C1 segment of cervical spinal cord (tissue), 14 donors: ENCODE measurements at regions not wholly inside any gene's neighbourhood (a gene's known extent, or its start where the extent isn't known, plus 50 kb on each side); places are given as distances from the start of the nearest gene placed in this dataset.

ENCODE experiments used
- DNase-seq, 14 donors: peaks; one replicate each; lab custom pipeline; 2025; lab: John Stamatoyannopoulos, UW

DNA sequence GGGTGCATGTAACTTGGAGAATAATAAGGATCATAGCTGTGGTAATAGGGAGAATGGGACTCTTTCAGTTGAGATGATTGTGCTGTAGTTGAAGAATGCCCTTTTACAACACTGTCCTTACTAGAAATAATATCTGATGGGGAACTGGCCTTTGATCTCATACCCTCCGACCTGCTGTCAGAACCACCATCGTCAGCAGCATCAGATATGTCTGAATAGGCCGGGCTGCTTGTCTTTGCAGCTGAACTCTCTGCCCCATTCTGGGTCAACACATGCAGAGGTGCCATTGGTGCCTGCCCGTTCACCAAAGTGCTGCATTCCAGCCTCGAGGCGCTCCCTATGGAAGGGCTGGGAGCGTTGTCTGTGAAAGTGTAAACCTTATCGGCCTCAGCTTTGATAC lies 99.1 kb downstream of the ZNF608 start:
- no peak for DNase-seq

DNA sequence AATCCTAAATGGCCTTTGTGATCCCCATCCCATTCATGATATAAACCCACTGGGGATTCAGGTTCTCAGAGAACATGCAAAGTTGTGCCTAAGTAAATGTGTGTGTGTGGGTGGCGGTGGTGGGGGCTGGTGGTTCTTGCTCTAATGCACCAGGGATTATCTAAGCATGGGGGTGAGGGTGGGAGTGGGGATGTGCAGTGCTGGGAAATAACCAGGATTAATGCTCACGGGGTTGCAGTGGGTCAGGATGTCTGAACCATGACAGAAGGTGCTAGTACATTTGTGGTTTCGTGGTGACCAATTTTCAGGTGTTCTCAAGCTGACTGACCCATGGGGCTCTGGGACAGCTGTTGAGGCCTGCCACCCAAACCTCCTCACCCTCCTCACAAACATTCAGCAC lies 101.0 kb downstream of the ZNF608 start:
- DNase-seq = no peak

DNA sequence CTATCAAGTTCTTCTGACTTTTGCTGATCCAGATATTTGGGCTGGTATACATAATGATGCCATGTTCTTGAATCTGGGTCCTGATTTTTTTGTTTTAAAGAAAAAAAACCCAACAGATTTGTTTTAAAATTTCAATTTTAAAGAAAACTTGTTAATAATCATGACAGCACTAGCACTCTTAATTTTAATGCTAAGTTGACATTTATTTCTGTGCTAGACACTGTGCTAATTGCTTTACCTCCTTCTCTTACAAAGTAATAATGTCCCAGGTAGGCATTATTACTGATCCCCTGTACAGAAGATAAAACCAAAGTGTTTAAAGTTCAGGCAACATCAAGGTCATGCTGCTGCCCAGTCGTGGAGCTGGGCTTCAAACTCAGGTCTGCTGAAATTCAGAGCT lies 101.9 kb downstream of the ZNF608 start:
- no peak for DNase-seq

DNA sequence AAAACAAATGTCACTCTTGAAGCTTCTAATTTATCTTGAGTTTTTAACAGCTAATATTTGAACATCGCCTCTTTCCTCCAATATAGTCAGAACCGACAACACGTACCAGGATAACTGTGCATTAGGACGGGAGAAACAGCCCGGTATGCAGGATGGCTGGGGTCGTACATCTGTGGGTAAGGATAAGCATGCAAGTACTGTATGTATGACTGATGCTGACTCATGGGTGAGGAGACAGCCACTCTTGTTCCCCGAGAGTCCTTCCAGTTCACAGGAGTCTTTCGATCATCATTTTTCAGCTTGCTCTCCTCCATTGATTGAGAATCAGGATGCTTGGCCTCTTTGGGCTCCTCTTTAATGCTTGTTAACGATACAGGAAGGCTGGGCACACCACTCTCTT lies 102.3 kb downstream of the ZNF608 start:
- DNase-seq = no peak

DNA sequence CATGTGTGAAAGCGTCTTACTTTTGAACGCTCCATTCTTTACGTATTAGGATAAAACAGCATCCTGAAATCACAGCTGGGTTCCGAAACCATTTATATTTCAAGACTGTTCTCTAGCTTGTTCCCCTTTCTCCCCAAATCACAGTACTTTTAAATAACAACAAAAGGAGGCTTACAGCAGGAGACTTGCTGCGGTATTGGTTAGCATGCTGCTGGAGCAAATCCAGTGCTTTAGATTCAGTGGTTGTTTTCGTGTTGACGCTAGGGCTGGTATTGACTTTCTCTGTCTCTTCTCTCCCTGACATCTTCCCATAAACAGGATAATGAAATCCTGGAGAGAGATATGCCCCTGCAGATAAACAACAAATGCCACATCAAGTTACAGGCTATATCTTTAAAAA lies 103.1 kb downstream of the ZNF608 start:
- no peak for DNase-seq

DNA sequence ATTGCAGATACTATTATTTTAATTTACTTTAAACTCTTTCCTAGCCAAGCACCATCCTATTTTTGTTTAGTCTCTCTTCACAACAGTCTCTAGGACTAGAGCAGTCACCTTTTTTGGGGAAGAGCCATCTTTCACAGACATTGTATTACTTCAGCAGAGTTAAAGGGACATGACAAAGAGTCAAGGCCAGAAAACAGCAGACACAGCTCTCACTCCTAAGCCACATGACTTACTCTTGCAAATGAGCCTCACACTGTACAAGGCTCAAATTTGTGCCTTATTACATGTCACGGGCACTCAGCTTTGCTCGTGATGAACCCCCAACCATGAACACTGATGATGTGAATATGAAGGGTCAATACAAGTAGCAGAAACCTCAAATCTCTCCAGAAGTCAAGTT lies 104.3 kb downstream of the ZNF608 start:
- DNase-seq = no peak

DNA sequence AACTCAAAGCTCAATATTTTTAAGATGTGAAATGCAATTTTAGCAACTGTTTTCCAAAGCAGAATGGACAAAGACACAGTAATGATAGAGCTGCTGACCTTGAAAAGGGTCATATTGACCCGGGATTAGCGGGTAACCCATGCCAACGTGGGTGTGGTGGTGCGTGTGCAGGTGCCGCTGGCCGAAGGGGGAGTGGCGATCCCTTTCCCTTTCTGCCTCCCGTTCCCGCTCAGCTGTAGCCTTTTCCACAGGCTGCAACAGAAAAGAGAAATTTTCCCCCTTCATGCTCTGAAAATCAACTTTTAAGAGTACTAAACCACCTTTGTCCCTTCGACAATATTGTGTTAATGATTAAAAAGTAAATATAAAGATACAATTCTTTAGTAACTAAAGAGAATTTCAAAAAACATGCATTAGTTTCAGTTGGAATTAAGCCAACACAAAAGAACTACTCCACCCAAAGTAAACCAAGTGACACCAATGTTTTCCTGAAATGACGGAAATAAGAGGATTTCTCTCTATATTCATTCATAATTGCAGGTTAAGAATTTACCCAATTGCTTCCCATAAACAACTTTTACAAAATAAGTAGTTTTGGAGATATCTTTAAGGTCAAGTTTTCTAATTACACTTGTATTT lies 105.2 kb downstream of the ZNF608 start:
- no peak for DNase-seq

DNA sequence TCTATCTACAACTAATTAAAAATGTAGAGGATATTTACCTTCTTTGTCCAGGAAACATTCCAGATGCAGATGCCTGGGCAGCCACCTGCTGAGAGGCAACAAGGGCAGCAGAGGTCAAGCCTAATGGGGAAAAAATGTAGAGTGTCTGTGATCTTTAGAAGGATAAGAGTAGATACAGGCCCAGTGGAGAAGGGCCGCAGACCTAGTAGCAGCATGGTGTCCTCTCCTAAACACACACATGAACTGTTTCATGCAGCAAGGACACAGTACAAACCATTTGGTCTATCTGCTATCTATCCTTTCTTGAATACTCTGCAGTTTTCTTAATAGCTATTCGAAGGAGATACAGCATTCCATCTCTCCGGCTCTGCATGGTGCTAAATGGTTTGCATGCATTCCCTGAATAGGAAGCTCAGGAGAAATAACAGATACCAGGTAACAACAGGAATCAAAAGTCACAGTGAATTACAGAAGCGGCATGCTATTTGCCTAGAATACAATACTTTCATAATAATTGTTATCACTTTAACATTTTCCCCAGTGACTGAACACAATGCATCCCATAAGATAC lies 107.3 kb downstream of the ZNF608 start:
- DNase-seq = no peak

DNA sequence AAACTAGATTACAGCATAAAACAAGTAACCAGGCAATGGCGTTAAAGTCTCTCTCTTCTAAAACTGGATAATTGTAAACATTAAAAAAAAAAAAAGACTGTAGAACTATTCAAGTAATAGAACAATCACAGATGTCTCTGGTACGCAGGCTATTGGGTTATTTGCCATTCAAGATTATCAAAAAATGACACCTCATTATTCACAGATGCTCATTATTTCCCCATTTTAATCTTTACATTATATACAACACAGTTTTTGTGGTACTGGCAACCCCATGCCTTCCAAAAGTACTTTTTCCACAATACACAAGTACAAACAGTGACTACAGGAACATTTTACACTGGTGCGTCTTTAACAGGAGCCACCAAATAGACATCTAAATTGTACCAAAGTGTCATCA lies 109.4 kb downstream of the ZNF608 start:
- no peak for DNase-seq

DNA sequence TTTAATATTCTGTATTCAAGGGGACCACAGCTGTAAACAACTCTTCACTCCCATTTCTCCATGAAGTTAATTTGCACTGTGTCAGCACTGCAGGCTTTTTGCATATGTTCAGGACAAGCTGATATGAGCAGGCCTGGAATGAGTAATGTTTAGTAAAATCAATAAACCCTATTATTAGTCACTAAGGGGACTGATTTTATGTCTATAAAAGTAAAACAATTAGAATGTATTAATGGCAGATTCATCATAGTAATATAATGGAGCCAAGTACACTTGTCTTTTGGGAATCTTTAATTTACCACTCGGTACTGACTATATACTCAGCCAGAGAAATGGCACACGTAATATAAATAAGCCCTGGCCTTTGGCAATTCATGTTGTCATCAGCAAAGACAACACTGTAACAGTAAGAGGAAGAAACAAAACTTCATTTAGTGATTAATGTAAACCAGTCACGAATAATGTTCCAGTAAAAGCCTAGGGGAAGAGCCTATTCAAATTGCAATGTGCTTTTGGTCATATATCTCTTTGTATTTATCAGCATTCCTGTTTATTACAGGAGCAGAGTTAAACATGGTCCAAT lies 111.6 kb downstream of the ZNF608 start:
- DNase-seq = no peak

DNA sequence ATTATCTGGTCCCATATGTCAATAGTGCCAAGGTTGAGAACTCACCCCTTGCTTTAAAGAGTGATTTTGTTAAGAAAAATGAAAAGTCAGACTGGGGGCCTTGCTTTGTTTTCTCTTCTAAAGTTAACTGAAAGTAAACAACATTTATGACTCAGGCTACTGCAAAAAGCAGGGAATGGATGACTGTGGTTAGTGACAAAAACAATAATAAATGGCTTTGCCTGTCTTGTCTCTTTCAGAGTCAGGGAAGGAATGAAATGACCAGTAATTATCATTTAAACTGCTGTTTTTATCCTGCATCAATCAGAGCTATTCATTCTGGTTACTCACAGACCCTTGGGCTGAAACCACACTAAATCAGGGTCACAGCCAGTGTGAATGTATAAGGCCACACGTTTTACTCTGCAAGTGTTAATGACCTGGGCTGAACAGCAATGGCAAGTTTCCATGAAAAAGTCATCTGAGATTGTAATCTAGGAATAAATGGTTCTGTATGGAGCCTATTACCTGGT lies 112.2 kb downstream of the ZNF608 start:
- no peak for DNase-seq

DNA sequence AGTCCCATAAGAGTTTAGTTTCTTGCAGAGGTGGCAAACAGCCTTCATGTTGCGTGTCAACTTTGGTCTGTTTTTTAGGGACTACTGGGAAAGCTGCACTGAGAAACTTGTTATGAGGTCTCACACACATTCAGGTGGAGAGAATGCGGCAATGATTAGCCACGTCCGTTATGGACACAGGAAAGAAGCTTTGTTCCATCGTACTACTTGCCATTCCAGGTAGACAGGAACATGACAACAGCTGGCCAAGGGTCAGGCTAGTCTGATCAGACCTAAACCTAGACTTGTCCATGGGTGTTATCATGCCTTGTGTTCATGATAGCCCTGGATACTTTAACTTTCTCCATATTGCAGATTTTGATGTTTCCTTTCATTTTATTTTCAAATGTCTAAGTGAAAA lies 113.2 kb downstream of the ZNF608 start:
- no peak for DNase-seq

DNA sequence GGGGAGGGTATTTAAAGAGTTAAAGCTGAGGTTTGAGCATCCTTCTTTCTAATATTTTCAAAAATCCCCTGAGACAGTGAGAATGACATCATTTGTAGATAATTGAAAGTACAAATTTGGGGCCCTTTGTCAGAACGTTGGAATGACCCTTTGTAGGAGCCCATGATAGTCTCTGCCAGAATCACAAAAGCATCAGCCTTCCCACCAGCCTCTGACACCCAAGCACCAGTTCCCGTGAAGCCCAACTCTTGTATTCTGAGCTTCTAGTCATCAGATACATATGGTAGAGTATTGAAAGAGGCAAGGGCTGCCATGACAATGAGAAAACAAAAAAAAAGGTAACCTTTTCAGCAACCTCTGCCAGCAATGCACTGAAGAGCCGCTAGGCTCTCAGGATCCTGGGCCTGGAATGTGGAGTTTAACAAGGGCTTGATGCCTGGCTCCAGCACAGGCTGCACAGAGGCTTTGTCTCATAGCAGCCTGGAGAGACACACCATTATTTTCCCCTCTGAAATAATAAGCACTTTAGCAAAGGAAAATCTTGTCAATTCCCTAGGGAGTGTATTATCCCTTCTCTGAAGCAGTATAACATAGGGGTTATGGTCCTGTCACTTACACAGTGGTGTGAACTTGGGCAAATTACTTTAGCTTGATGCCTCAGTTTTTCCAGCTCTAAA lies 114.4 kb downstream of the ZNF608 start:
- no peak for DNase-seq

DNA sequence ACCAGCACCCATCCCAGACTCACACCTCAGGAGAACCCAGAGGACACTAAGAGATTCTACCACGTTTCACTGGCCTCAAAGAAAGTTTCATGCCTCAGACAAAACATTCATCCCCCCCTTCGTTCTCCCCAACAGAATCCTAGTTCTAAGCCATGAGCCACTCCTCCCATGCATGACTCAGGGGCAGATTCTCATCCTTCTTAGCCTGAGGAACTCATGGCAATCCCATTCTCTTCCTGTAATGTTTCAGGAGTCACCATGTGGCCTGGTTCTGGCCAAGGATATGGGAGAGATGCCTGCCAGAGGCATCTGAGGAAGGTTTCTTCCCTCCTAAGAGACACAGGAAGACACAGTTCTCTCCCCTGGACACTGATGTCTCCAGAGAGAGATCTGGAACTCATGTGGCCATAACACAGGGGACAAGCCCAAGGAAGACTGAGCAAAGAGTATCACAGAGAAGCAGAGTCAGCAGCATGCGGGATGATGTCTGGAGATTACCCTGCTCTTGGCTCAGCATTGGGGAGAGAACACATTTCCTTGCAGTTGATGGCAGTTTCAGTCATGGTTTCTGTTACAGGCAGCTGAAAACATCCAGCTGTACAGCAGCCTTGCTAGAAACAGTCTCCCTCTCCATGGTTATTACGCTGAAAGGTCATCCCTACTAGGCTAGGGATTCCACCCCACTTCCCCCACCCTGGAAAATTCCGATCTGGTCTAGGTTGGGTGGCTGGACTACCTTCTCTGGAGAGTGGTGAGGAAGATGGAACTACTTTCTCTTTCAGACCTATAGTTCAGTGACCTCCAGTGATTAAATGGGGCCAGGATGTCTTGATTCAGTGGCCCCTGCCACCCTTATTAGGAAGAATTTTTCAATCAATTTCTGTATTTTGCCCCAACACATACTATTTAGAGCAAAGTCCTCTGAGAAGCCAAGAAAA lies 115.4 kb downstream of the ZNF608 start:
- no peak for DNase-seq

DNA sequence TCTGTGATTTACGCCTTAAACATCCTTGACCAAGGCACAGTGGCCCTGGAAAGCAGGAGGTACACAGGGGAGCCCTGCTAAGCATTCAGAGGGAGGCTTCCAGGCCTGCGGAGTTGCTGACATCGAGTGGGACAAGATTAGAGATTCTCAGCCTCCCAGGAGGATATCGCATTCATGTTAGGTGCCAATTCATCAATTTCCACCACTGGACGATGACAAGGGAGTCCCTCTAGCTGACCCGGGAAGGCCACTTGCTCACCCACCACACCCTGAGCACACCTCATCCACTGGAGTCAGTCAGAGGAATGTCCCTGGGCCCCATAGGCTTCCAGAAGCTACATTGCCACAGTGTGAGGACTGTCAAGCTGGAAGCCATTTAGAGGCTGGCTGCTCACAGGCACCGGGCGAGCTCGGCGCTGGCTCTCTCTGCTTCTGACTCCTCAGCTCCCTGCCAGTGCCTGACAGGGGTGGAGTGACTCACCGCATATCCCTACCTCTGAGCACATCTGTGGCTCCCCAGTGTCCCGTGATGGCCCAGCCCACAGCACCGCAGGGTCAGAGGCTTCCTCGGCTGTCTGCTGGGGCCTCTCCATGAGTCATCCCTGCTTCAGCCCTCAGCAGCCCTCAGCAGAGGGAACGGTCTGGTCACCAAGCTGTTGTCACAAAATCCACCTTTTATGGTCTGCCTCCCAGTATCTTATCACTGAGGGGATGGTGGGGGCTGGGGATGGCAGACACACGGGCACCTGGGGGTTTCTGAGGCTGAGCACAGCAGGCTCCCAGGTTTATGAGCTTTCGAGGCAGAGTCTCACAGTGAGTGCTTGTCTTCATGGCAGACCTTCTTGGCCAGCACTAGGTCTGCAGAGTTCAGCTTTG lies 117.5 kb downstream of the ZNF608 start:
- DNase-seq = peak in 2 of 14 donors; percentile 55 to 74

DNA sequence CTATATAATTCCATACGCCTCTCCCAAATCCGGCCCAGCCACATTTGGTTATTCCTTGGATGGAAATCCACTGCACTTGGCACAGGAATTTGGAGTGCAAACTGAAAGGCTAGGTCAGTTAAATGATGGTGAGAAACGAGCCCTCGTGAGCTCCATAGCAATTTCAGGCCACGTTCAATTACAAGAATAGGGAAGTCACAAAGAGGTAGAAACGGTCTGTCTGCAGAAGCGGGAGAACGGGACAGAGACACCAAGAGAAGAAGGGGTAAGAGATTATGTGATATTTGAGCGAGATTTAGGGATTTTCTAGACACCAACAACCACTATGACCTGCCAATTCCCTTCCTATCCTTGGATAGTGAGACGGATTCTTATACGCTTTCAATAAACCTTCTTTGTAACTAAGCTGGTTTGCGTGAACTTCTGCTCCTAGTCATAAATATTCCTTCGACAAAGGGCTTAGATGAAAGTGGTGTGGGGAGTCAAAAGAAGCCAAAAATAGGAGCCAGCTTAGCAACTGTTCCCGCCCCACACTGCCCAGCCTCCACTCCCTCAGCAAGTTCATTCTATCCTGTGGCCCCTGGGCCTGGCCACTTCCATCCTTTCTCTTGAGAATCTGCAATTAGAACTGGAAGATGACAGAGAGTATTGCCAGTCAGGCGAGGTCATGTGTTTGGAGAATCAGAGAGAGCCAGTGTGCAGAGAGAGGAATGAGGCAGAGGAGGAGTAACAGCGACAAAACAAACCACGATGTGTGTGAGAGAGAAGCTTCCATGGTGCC lies 118.4 kb downstream of the ZNF608 start:
- peak in 6 of 14 donors; percentile 15 to 44 (median 34) for DNase-seq

DNA sequence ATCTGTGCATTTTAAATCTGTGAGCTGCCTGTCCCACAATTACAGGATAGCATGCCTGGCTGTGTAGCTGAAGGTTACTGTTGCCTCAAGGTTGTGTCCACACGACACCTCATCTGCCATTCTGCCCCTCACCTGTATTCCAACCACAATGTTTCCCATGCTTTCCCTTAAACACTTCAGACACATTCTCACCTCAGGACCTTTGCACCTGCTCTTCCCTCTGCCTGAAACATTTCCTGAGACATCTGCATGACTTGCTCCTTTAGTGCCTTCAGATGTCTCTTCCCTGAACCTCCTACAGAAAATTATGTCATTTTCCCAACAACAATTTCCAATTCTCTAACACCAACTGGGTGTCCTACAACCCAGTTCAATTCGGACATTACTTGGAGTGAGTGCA lies 120.4 kb downstream of the ZNF608 start:
- DNase-seq = no peak

DNA sequence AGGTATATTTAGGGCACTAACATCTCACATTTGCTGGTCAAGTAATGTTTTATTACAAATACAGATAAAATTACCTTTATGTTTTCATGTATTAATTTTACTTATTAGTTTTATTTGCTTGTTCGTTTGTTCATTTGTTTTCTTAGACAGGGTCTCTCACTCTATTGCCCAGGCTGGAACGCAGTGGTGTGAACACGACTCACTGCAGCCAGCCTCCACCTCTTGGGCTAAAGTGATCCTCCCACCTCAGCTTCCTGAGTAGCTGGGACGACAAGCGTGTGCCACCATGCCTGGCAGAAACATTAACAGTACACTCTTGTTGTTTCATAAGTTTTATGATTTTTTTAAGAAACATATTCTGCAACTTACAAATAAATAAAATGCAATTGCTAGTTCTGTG lies 123.2 kb downstream of the ZNF608 start:
- DNase-seq = no peak

DNA sequence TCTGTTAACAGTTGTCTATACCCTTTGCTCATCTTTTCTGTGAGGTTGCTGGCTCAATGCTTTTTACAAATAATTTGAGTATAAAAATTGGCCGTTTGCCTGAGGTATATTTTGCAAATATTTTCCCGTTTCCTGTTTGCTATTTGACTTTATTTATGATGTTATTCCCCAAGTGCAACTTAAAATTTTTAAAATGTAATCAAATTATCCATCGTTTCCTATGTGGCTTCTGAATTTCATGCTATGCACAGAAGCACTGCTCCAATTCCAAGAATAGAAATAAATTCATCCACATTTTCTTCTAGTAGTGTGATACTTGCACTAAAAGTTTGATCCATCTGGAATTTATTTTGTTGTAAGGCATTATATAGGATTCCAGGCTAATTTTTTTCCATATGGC lies 123.6 kb downstream of the ZNF608 start:
- DNase-seq = no peak

DNA sequence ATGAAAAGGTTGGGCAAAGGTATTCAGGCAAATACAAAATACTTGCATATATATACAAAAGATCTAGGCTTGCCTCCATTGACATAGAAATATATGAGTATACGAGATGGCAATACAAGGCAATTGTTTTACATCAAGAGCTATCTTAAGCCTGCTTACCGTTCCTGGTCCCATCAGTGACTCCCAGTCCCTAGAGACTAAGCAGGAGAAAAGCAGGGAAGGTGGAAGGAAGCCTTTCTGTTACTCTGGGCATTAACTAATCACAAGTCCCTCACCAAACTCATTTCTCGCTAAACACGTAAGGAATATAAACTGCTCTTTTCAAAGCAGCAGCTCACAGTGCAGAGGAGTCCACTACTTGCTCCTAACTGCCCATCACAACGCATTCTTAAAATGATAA lies 125.2 kb downstream of the ZNF608 start:
- no peak for DNase-seq
